ENCODE measurements at regions not wholly inside any gene's neighbourhood (a gene's known extent, or its start where the extent isn't known, plus 50 kb on each side); places are given as distances from the start of the nearest gene placed in this dataset.
A peak's percentile ranks its signal among the peaks of the same experiment; 100 is the strongest.
"Not testable (repeated sequence)": the region's sequence is repeated elsewhere in the genome, so short reads cannot be mapped to it uniquely, and the experiment has no call there.

DNA sequence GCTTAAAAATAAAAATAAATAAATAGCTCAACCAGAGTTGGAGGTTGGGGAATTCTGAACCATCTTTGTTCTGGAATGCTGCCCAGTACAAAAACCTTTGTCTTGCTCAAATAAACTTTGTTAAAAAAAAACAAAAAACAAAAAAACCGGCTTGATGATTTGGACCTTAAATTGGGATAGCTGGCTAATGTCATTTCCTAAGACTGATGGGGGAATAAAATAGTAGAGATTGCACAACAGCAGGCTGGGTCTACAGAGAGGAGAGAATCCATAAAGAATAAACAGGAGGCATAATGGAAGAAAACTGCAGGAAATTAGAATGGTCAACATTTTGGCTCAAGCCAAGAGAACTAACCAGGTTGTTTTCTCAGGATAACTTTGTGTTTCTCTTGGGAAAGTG is 370.9 kb downstream of the AEBP2 start:
- Histone ChIP-seq H3K27me3 (ENCODE audit: insufficient read depth, low read length, poor library complexity, severe bottlenecking) (no peaks in the 10 kb centered on the region), H3K4me3 (ENCODE audit: low read length) (no peak overlapping the region), H3K4me1 (ENCODE audit: insufficient read depth, low read length) (no peaks in the 10 kb centered on the region), H3K36me3 (ENCODE audit: insufficient read depth, low read length) (no peaks in the 10 kb centered on the region), H3K9me3 (ENCODE audit: low read length) (no peaks in the 10 kb centered on the region), H3K27ac (ENCODE audit: low read depth, low read length) (no peak overlapping the region)
- H3K36me3 Mint-ChIP-seq = peaks cover 0 to 14% (median 2%) of the 10 kb centered on the region in 3 donors
- peaks cover 0 to 9% (median 3%) of the 10 kb centered on the region in 5 donors for H3K9me3 Mint-ChIP-seq
- no peak overlapping the region for H3K27ac Mint-ChIP-seq
- no peak overlapping the region for H3K4me3 Mint-ChIP-seq
- ChIA-PET POLR2A (no interaction called here), CTCF (interaction anchor here (1.1 kb wide), 1 partner anchor 9 kb away, joined by 3 read pairs; no protein-coding TSS in a partner anchor)
- H3K27me3 Mint-ChIP-seq = peaks cover 0 to 2% of the 10 kb centered on the region in 2 donors
- H3K4me1 Mint-ChIP-seq = no peaks in the 10 kb centered on the region
- no peak for DNase-seq

GRCh38 chr12:19811922-19812321 is 372.6 kb downstream of the AEBP2 start:
- no peaks in the 10 kb centered on the region for H3K4me1 ChIP-seq (ENCODE audit: insufficient read depth, low read length)
- Mint-ChIP-seq H3K27ac (no peak overlapping the region), H3K4me1 (no peaks in the 10 kb centered on the region), H3K9me3 (peaks cover 0 to 9% (median 4%) of the 10 kb centered on the region in 5 donors), H3K27me3 (peaks cover 0 to 2% of the 10 kb centered on the region in 2 donors), H3K4me3 (no peak overlapping the region), H3K36me3 (peaks cover 0 to 14% (median under 1%) of the 10 kb centered on the region in 3 donors)
- ChIA-PET CTCF (no interaction called here), POLR2A (no interaction called here)
- H3K9me3 ChIP-seq (ENCODE audit: low read length) = no peaks in the 10 kb centered on the region
- no peak for DNase-seq
- H3K36me3 ChIP-seq (ENCODE audit: insufficient read depth, low read length) = no peaks in the 10 kb centered on the region
- H3K4me3 ChIP-seq (ENCODE audit: low read length) = no peak overlapping the region
- no peak overlapping the region for H3K27ac ChIP-seq (ENCODE audit: low read depth, low read length)
- no peaks in the 10 kb centered on the region for H3K27me3 ChIP-seq (ENCODE audit: insufficient read depth, low read length, poor library complexity, severe bottlenecking)

DNA sequence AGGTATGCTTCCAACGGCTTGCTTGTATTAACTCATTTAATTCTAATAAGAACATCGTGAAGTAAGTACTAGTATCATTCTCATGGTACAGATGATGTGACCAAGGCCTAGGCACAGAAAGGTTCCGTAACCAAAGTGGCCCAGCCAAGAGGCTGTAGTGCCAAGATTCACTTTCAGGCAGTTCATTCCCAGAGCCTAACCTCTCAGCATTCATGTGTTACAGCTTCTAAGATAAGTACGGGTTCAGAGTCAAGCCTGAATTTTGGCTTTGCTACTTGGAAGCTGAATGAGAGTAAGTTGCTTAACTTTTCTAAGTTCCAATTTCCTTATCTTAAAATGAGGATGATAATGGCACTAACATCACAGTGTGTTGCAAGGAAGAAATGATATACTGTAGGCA is 379.9 kb downstream of the AEBP2 start:
- Mint-ChIP-seq H3K27ac (no peak overlapping the region), H3K27me3 (peaks cover 0 to 8% of the 10 kb centered on the region in 2 donors), H3K9me3 (peaks cover 0 to 4% (median 2%) of the 10 kb centered on the region in 5 donors), H3K36me3 (peaks cover 0 to 5% (median 0%) of the 10 kb centered on the region in 3 donors), H3K4me3 (no peak overlapping the region), H3K4me1 (no peaks in the 10 kb centered on the region)
- no peaks in the 10 kb centered on the region for H3K9me3 ChIP-seq (ENCODE audit: low read length)
- no peaks in the 10 kb centered on the region for H3K27me3 ChIP-seq (ENCODE audit: insufficient read depth, low read length, poor library complexity, severe bottlenecking)
- H3K4me3 ChIP-seq (ENCODE audit: low read length) = no peak overlapping the region
- ChIA-PET CTCF (no interaction called here), POLR2A (no interaction called here)
- no peak overlapping the region for H3K27ac ChIP-seq (ENCODE audit: low read depth, low read length)
- DNase-seq = no peak
- no peaks in the 10 kb centered on the region for H3K36me3 ChIP-seq (ENCODE audit: insufficient read depth, low read length)
- no peaks in the 10 kb centered on the region for H3K4me1 ChIP-seq (ENCODE audit: insufficient read depth, low read length)

DNA sequence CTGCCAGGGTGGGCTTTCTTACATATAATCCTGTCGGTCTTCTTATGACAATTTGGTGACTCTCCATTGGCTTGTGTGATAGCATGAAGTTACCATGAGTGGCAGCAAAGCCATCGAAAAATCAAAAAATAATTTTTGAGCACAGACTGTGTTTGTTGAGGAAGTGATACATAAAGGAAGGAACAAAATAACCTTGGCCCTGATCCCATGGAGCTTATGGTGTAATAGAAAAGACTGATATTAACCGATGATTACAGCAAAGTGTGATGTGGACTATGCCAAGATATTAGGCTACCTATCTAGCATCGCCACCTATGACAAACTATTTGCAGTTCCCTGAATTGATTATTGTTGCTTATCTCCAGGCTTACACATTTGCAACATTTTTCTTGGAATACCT is 383.2 kb downstream of the AEBP2 start:
- H3K4me1 ChIP-seq (ENCODE audit: insufficient read depth, low read length) = no peaks in the 10 kb centered on the region
- POLR2A ChIA-PET = no interaction called here
- no peaks in the 10 kb centered on the region for H3K4me1 Mint-ChIP-seq
- DNase-seq = no peak
- H3K36me3 ChIP-seq (ENCODE audit: insufficient read depth, low read length) = no peaks in the 10 kb centered on the region
- no peak overlapping the region for H3K4me3 ChIP-seq (ENCODE audit: low read length)
- no peak overlapping the region for H3K27ac ChIP-seq (ENCODE audit: low read depth, low read length)
- H3K27ac Mint-ChIP-seq = no peak overlapping the region
- H3K27me3 ChIP-seq (ENCODE audit: insufficient read depth, low read length, poor library complexity, severe bottlenecking) = no peaks in the 10 kb centered on the region
- no peaks in the 10 kb centered on the region for H3K9me3 ChIP-seq (ENCODE audit: low read length)
- CTCF ChIA-PET = no interaction called here
- H3K36me3 Mint-ChIP-seq = peaks cover 0 to 18% (median 0%) of the 10 kb centered on the region in 3 donors
- H3K27me3 Mint-ChIP-seq = peaks cover 7 to 8% of the 10 kb centered on the region in 2 donors
- no peak overlapping the region for H3K4me3 Mint-ChIP-seq
- peaks cover 0 to 7% (median 2%) of the 10 kb centered on the region in 5 donors for H3K9me3 Mint-ChIP-seq

DNA sequence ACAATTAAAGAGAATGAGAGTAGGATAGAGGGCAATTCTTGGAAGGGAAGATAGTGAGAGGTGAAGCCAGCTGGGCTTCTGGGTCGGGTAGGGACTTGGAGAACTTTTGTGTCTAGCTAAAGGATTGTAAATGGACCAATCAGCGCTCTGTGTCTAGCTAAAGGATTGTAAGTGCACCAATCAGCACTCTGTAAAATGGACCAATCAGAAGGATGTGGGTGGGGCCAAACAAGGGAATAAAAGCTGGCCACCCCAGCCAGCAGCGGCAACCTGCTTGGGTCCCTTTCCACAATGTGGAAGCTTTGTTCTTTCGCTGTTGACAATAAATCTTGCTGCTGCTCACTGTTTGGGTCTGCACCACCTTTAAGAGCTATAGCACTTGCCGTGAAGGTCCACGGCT is 384.0 kb downstream of the AEBP2 start:
- CTCF ChIA-PET; H3K27me3 Mint-ChIP-seq; H3K36me3 ChIP-seq (ENCODE audit: insufficient read depth, low read length); H3K4me1 Mint-ChIP-seq; H3K9me3 ChIP-seq (ENCODE audit: low read length); H3K4me3 ChIP-seq (ENCODE audit: low read length); H3K27ac Mint-ChIP-seq; H3K4me3 Mint-ChIP-seq; POLR2A ChIA-PET; DNase-seq; H3K9me3 Mint-ChIP-seq; H3K27me3 ChIP-seq (ENCODE audit: insufficient read depth, low read length, poor library complexity, severe bottlenecking); H3K27ac ChIP-seq (ENCODE audit: low read depth, low read length); H3K4me1 ChIP-seq (ENCODE audit: insufficient read depth, low read length): not testable (repeated sequence)
- peaks cover 0 to 18% (median 0%) of the 10 kb centered on the region in 3 donors for H3K36me3 Mint-ChIP-seq

GRCh38 chr12:19826980-19827550 is 387.8 kb downstream of the AEBP2 start:
- no peak for DNase-seq
- Histone ChIP-seq H3K27ac (ENCODE audit: low read depth, low read length) (no peak overlapping the region), H3K4me3 (ENCODE audit: low read length) (no peak overlapping the region), H3K27me3 (ENCODE audit: insufficient read depth, low read length, poor library complexity, severe bottlenecking) (no peaks in the 10 kb centered on the region), H3K36me3 (ENCODE audit: insufficient read depth, low read length) (no peaks in the 10 kb centered on the region), H3K4me1 (ENCODE audit: insufficient read depth, low read length) (no peaks in the 10 kb centered on the region), H3K9me3 (ENCODE audit: low read length) (no peaks in the 10 kb centered on the region)
- CTCF ChIA-PET = no interaction called here
- H3K9me3 Mint-ChIP-seq = peaks cover 0 to 7% (median 2%) of the 10 kb centered on the region in 5 donors
- no peak overlapping the region for H3K27ac Mint-ChIP-seq
- H3K36me3 Mint-ChIP-seq = peaks cover 0 to 18% (median 0%) of the 10 kb centered on the region in 3 donors
- peaks cover 7 to 8% of the 10 kb centered on the region in 2 donors for H3K27me3 Mint-ChIP-seq
- H3K4me3 Mint-ChIP-seq = no peak overlapping the region
- POLR2A ChIA-PET = no interaction called here
- peaks cover 0 to 8% (median 0%) of the 10 kb centered on the region in 3 donors for H3K4me1 Mint-ChIP-seq

GRCh38 chr12:19829100-19829853 is 390.0 kb downstream of the AEBP2 start:
- peaks cover 0 to 7% (median 2%) of the 10 kb centered on the region in 5 donors for H3K9me3 Mint-ChIP-seq
- no peak overlapping the region for H3K4me3 ChIP-seq (ENCODE audit: low read length)
- no peaks in the 10 kb centered on the region for H3K27me3 ChIP-seq (ENCODE audit: insufficient read depth, low read length, poor library complexity, severe bottlenecking)
- no peak overlapping the region for H3K4me3 Mint-ChIP-seq
- no peak for DNase-seq
- ChIA-PET CTCF (no interaction called here), POLR2A (no interaction called here)
- H3K4me1 Mint-ChIP-seq = peaks cover 2 to 17% (median 3%) of the 10 kb centered on the region in 3 donors
- peaks cover 0 to 7% of the 10 kb centered on the region in 2 donors for H3K27me3 Mint-ChIP-seq
- H3K36me3 ChIP-seq (ENCODE audit: insufficient read depth, low read length) = no peaks in the 10 kb centered on the region
- peaks cover 0 to 13% (median 0%) of the 10 kb centered on the region in 3 donors for H3K36me3 Mint-ChIP-seq
- no peaks in the 10 kb centered on the region for H3K4me1 ChIP-seq (ENCODE audit: insufficient read depth, low read length)
- no peak overlapping the region for H3K27ac Mint-ChIP-seq
- no peak overlapping the region for H3K27ac ChIP-seq (ENCODE audit: low read depth, low read length)
- H3K9me3 ChIP-seq (ENCODE audit: low read length) = no peaks in the 10 kb centered on the region

GRCh38 chr12:19830446-19830845 is 391.2 kb downstream of the AEBP2 start:
- peaks cover 0 to 3% of the 10 kb centered on the region in 2 donors for H3K27me3 Mint-ChIP-seq
- H3K36me3 ChIP-seq (ENCODE audit: insufficient read depth, low read length) = no peaks in the 10 kb centered on the region
- no peaks in the 10 kb centered on the region for H3K4me1 ChIP-seq (ENCODE audit: insufficient read depth, low read length)
- no peaks in the 10 kb centered on the region for H3K27me3 ChIP-seq (ENCODE audit: insufficient read depth, low read length, poor library complexity, severe bottlenecking)
- peaks cover 0 to 13% (median 0%) of the 10 kb centered on the region in 3 donors for H3K36me3 Mint-ChIP-seq
- H3K4me1 Mint-ChIP-seq = peaks cover 2 to 17% (median 3%) of the 10 kb centered on the region in 3 donors
- no peaks in the 10 kb centered on the region for H3K9me3 ChIP-seq (ENCODE audit: low read length)
- ChIA-PET POLR2A (no interaction called here), CTCF (no interaction called here)
- H3K4me3 Mint-ChIP-seq = no peak overlapping the region
- H3K9me3 Mint-ChIP-seq = peaks cover 0 to 4% (median 2%) of the 10 kb centered on the region in 5 donors
- DNase-seq = no peak
- H3K27ac Mint-ChIP-seq = peak overlapping the region in 2 of 8 donors; percentile 2 to 3
- no peak overlapping the region for H3K4me3 ChIP-seq (ENCODE audit: low read length)
- H3K27ac ChIP-seq (ENCODE audit: low read depth, low read length) = no peak overlapping the region
